ENCODE measurements at regions not wholly inside any gene's neighbourhood (a gene's known extent, or its start where the extent isn't known, plus 50 kb on each side); places are given as distances from the start of the nearest gene placed in this dataset.

GRCh38 chr20:48420176-48420575 lies 407.6 kb downstream of the PREX1 start:
- Histone ChIP-seq H4K20me1 (ENCODE audit: control insufficient read depth, insufficient read depth, low read depth, low read length) (no peaks in the 10 kb centered on the region), H3K9me2 (replicated peaks; ENCODE audit: control insufficient read depth, low read length) (no peaks in the 10 kb centered on the region), H3K27me3 (ENCODE audit: control insufficient read depth, low read length) (0 out of 2 replicates have a peak, but pooled peaks cover 3% of the 10 kb centered on the region), H3K9me3 (ENCODE audit: control insufficient read depth, insufficient read depth, low read length) (no peaks in the 10 kb centered on the region), H3K4me3 (ENCODE audit: low read length) (no peak overlapping the region), H3K79me2 (ENCODE audit: control insufficient read depth, low read length) (no peaks in the 10 kb centered on the region), H3K27ac (ENCODE audit: low read depth, low read length) (no peak overlapping the region), H3K4me1 (ENCODE audit: control insufficient read depth, low read length) (peaks cover 7% of the 10 kb centered on the region), H3K4me2 (ENCODE audit: low read length) (no peak overlapping the region), H3F3A (ENCODE audit: control insufficient read depth, insufficient read depth) (no peaks in the 10 kb centered on the region), H3K36me3 (ENCODE audit: control insufficient read depth, low read length) (no peaks in the 10 kb centered on the region)
- TF ChIP-seq EZH2phosphoT487 (IDR thresholded peaks at IDR 0.05; ENCODE audit: borderline replicate concordance, low read length) (no peak), CTCF (IDR thresholded peaks at IDR 0.05; ENCODE audit: low read depth, low read length, poor library complexity, severe bottlenecking) (no peak)

- H4K20me1 ChIP-seq (ENCODE audit: control insufficient read depth, insufficient read depth, low read depth, low read length) = no peaks in the 10 kb centered on the region
- no peaks in the 10 kb centered on the region for H3K9me2 ChIP-seq (replicated peaks; ENCODE audit: control insufficient read depth, low read length)
- no peaks in the 10 kb centered on the region for H3K79me2 ChIP-seq (ENCODE audit: control insufficient read depth, low read length)
- no peak overlapping the region for H3K27ac ChIP-seq (ENCODE audit: low read depth, low read length)
- no peaks in the 10 kb centered on the region for H3K36me3 ChIP-seq (ENCODE audit: control insufficient read depth, low read length)
- H3F3A ChIP-seq (ENCODE audit: control insufficient read depth, insufficient read depth) = no peaks in the 10 kb centered on the region
- H3K4me1 ChIP-seq (ENCODE audit: control insufficient read depth, low read length) = peaks cover 7% of the 10 kb centered on the region
- TF ChIP-seq CTCF (IDR thresholded peaks at IDR 0.05; ENCODE audit: low read depth, low read length, poor library complexity, severe bottlenecking) (no peak), EZH2phosphoT487 (IDR thresholded peaks at IDR 0.05; ENCODE audit: borderline replicate concordance, low read length) (no peak)
- 0 out of 2 replicates have a peak, but pooled peaks cover 3% of the 10 kb centered on the region for H3K27me3 ChIP-seq (ENCODE audit: control insufficient read depth, low read length)
- no peak overlapping the region for H3K4me2 ChIP-seq (ENCODE audit: low read length)
- no peak overlapping the region for H3K4me3 ChIP-seq (ENCODE audit: low read length)
- no peaks in the 10 kb centered on the region for H3K9me3 ChIP-seq (ENCODE audit: control insufficient read depth, insufficient read depth, low read length)
These were observed 408.6 kb downstream of the PREX1 start for GRCh38 chr20:48419173-48419572.

- Histone ChIP-seq H3F3A (ENCODE audit: control insufficient read depth, insufficient read depth) (no peaks in the 10 kb centered on the region), H3K4me3 (ENCODE audit: low read length) (no peak overlapping the region), H4K20me1 (ENCODE audit: control insufficient read depth, insufficient read depth, low read depth, low read length) (no peaks in the 10 kb centered on the region), H3K4me1 (ENCODE audit: control insufficient read depth, low read length) (no peaks in the 10 kb centered on the region), H3K36me3 (ENCODE audit: control insufficient read depth, low read length) (no peaks in the 10 kb centered on the region), H3K9me3 (ENCODE audit: control insufficient read depth, insufficient read depth, low read length) (no peaks in the 10 kb centered on the region), H3K4me2 (ENCODE audit: low read length) (no peak overlapping the region), H3K9me2 (replicated peaks; ENCODE audit: control insufficient read depth, low read length) (no peaks in the 10 kb centered on the region), H3K27me3 (ENCODE audit: control insufficient read depth, low read length) (0 out of 2 replicates have a peak, but pooled peaks cover 3% of the 10 kb centered on the region), H3K27ac (ENCODE audit: low read depth, low read length) (no peak overlapping the region), H3K79me2 (ENCODE audit: control insufficient read depth, low read length) (no peaks in the 10 kb centered on the region)
- TF ChIP-seq EZH2phosphoT487 (IDR thresholded peaks at IDR 0.05; ENCODE audit: borderline replicate concordance, low read length) (no peak), CTCF (IDR thresholded peaks at IDR 0.05; ENCODE audit: low read depth, low read length, poor library complexity, severe bottlenecking) (no peak)
These were observed 411.8 kb downstream of the PREX1 start for GRCh38 chr20:48416002-48416401.
